HCT116 (cell line): ENCODE measurements at regions not wholly inside any gene's neighbourhood (a gene's known extent, or its start where the extent isn't known, plus 50 kb on each side); places are given as distances from the start of the nearest gene placed in this dataset.

Source experiments
- ATAC-seq: fragments of 200-7000 bp; cut with Tn5 transposase; 2 replicates; pipeline ENCODE4 v1.9.1; 2020; ENCODE audit warnings: mild to moderate bottlenecking, moderate library complexity
- BruUV-seq: library from RNA; stranded (reverse); fragments of 400-500 nt; replicated peaks from 2 replicates; lab custom pipeline; 2021; lab: Mats Ljungman, UMichigan
- CTCF ChIA-PET: fragments of 300-600 bp; sonication (Branson Sonifier 250); formaldehyde crosslinking; loops from one replicate; lab custom pipeline; 2021; ENCODE audit warnings: antibody characterized with exemption; lab: Charles Lee
- POLR2A ChIA-PET: fragments of 300-600, 350-600 bp; sonication (Branson Sonifier 250); formaldehyde crosslinking; loops from one replicate; lab custom pipeline; 2021; ENCODE audit warnings: antibody characterized with exemption; lab: Charles Lee
- RAD21 ChIA-PET, 2 experiments: fragments of 300-600 bp; sonication (Branson Sonifier 250); formaldehyde crosslinking; loops; one replicate each; lab custom pipeline; 2023; ENCODE audit warnings: low total read pairs in 2 of 2; ENCODE audit not compliant: uncharacterized antibody in 2 of 2, unreplicated experiment in 2 of 2, low non-redundant PET in 1 of 2; lab: Charles Lee
- DNase-seq: peaks from one replicate; pipeline ENCODE4 v3.0.0-alpha.2; 2010; ENCODE audit warnings: low read depth, low spot score
- H2AFZ ChIP-seq: fragments of 200-600 bp; shearing (Covaris generic), sonication (generic); 2 replicates; pipeline ENCODE4 v1.6.1; 2017; ENCODE audit warnings: low read depth, mixed run types, mixed read lengths, antibody characterized with exemption, low read length; ENCODE audit not compliant: poor library complexity, severe bottlenecking
- H3K27ac ChIP-seq: 2 replicates; pipeline ENCODE4 v1.5.1; 2012; ENCODE audit warnings: low read depth, low read length
- H3K27me3 ChIP-seq: fragments of 200-600 bp; sonication (generic); 2 replicates; pipeline ENCODE4 v1.6.1; 2016; ENCODE audit warnings: mixed run types, low read length, mixed read lengths; ENCODE audit not compliant: insufficient read depth
- H3K36me3 ChIP-seq, 2 experiments: fragments of 200-500 bp in 1 of 2; fragments of 200-600 bp in 1 of 2; sonication (Bioruptor generic) in 1 of 2; sonication (generic) in 1 of 2; 2 replicates each; pipeline versions ENCODE4 v1.5.1 to v1.6.1; 2014 to 2016; ENCODE audit warnings: low read length in 2 of 2, inconsistent platforms in 1 of 2, mixed read lengths in 1 of 2, mixed run types in 1 of 2; ENCODE audit not compliant: insufficient read depth in 2 of 2, control insufficient read depth in 1 of 2
- H3K4me1 ChIP-seq, 2 experiments: fragments of 200-600 bp in 1 of 2; sonication (generic) in 1 of 2; 2 replicates each; pipeline versions ENCODE4 v1.5.1 to v1.6.1; 2012 to 2017; ENCODE audit warnings: low read length in 2 of 2, inconsistent platforms in 1 of 2, mild to moderate bottlenecking in 1 of 2, mixed read lengths in 1 of 2, mixed run types in 1 of 2, moderate library complexity in 1 of 2; ENCODE audit not compliant: insufficient read depth in 2 of 2, control insufficient read depth in 1 of 2
- H3K4me2 ChIP-seq: fragments of 200-600 bp; sonication (generic); 2 replicates; pipeline ENCODE4 v1.6.1; 2017; ENCODE audit warnings: mixed run types, low read length, mixed read lengths
- H3K4me3 ChIP-seq, 2 experiments: fragments of 200-600 bp in 1 of 2; sonication (generic) in 1 of 2; replicated peaks in 1 of 2; 2 replicates each; pipeline ENCODE4 v1.5.1; 2011 to 2016; ENCODE audit warnings: low read length in 2 of 2, control low read depth in 1 of 2, low read depth in 1 of 2, mild to moderate bottlenecking in 1 of 2, mixed read lengths in 1 of 2, mixed run types in 1 of 2
- H3K79me2 ChIP-seq: fragments of 200-600 bp; sonication (generic); 2 replicates; pipeline ENCODE4 v1.6.1; 2017; ENCODE audit warnings: mild to moderate bottlenecking, mixed run types, low read length, moderate library complexity, mixed read lengths; ENCODE audit not compliant: insufficient read depth
- H3K9ac ChIP-seq: fragments of 200-600 bp; sonication (generic); 2 replicates; pipeline ENCODE4 v1.6.1; 2016; ENCODE audit warnings: low read length, mixed read lengths
- H3K9me2 ChIP-seq: fragments of 200-600 bp; sonication (generic), shearing (Covaris generic); 2 replicates; pipeline ENCODE4 v1.6.1; 2017; ENCODE audit warnings: mixed run types, mild to moderate bottlenecking, moderate library complexity; ENCODE audit not compliant: insufficient read depth
- H3K9me3 ChIP-seq, 2 experiments: fragments of 200-500 bp in 1 of 2; fragments of 200-600 bp in 1 of 2; sonication (Bioruptor generic) in 1 of 2; sonication (generic) in 1 of 2; 2 replicates each; pipeline ENCODE4 v1.6.1; 2014 to 2017; ENCODE audit warnings: low read length in 2 of 2, mixed read lengths in 2 of 2, inconsistent platforms in 1 of 2, low read depth in 1 of 2, mild to moderate bottlenecking in 1 of 2, mixed run types in 1 of 2, moderate library complexity in 1 of 2; ENCODE audit not compliant: control insufficient read depth in 1 of 2, insufficient read depth in 1 of 2
- H4K20me1 ChIP-seq: fragments of 200-600 bp; sonication (generic), shearing (Covaris generic); 2 replicates; pipeline ENCODE4 v1.6.1; 2017; ENCODE audit warnings: mixed run types, mild to moderate bottlenecking, moderate library complexity; ENCODE audit not compliant: insufficient read depth
- ATF3 ChIP-seq: IDR thresholded peaks from 2 replicates; pipeline ENCODE4 v1.6.1; 2012
- CBX3 ChIP-seq: IDR thresholded peaks from 2 replicates; pipeline ENCODE4 v1.6.1; 2012; ENCODE audit warnings: low read depth
- CEBPB ChIP-seq: IDR thresholded peaks from 2 replicates; pipeline ENCODE4 v1.6.1; 2012; ENCODE audit warnings: low read depth
- EGR1 ChIP-seq: IDR thresholded peaks from 2 replicates; pipeline ENCODE4 v1.6.1; 2012; ENCODE audit warnings: low read depth
- ELF1 ChIP-seq: IDR thresholded peaks from 2 replicates; pipeline ENCODE4 v1.6.1; 2012; ENCODE audit warnings: low read depth, borderline replicate concordance
- EZH2phosphoT487 ChIP-seq: fragments of 200-600 bp; IDR thresholded peaks from 2 replicates; pipeline ENCODE4 v1.6.1; 2018; ENCODE audit warnings: antibody characterized with exemption, borderline replicate concordance
- FOSL1 ChIP-seq: IDR thresholded peaks from 2 replicates; pipeline ENCODE4 v1.6.1; 2012; ENCODE audit warnings: low read depth
- POLR2A ChIP-seq: IDR thresholded peaks from 2 replicates; pipeline ENCODE4 v1.7.0; 2011; ENCODE audit warnings: borderline replicate concordance; ENCODE audit not compliant: insufficient read depth, insufficient read length; ENCODE audit errors: extremely low read depth
- SP1 ChIP-seq: IDR thresholded peaks from 2 replicates; pipeline ENCODE4 v1.6.1; 2012; ENCODE audit warnings: low read depth
- SRF ChIP-seq: IDR thresholded peaks from 2 replicates; pipeline ENCODE4 v1.6.1; 2012; ENCODE audit warnings: low read depth
- TCF7L2 ChIP-seq: IDR thresholded peaks from 2 replicates; pipeline ENCODE4 v1.7.0; 2011; ENCODE audit warnings: borderline replicate concordance, inconsistent platforms; ENCODE audit not compliant: insufficient read depth, insufficient read length; ENCODE audit errors: extremely low read depth
- ZFX ChIP-seq: fragments of 450-650 bp; IDR thresholded peaks from 2 replicates; pipeline ENCODE4 v1.6.1; 2017
- ZNF274 ChIP-seq: fragments of 200-500 bp; sonication (Bioruptor generic); IDR thresholded peaks from 2 replicates; pipeline ENCODE4 v1.6.1; 2014; ENCODE audit warnings: mild to moderate bottlenecking, low read depth, low read length, inconsistent platforms
- intact Hi-C: fragments of 100-400 bp; cut with micrococcal nuclease; formaldehyde crosslinking; loops from 2 replicates; pipeline ENCODE4 v1.10.0; 2022
- TF ChIP-seq, protein P1 (sequence below): IDR thresholded peaks from 2 replicates; pipeline ENCODE4 v1.6.1; 2012; ENCODE audit warnings: low read depth
- TF ChIP-seq, protein P2 (sequence below), 3 experiments: fragments of 200-600 bp in 1 of 3; sonication (generic) in 1 of 3; IDR thresholded peaks in 2 of 3; conservative IDR thresholded peaks in 1 of 3; 2 replicates each; pipeline ENCODE4 v1.5.1; 2012 to 2017; ENCODE audit warnings: low read depth in 2 of 3, low read length in 2 of 3, antibody characterized with exemption in 1 of 3, borderline replicate concordance in 1 of 3, control low read depth in 1 of 3, mild to moderate bottlenecking in 1 of 3, mixed read lengths in 1 of 3, mixed run types in 1 of 3, moderate library complexity in 1 of 3; ENCODE audit not compliant: insufficient read depth in 1 of 3

GRCh38 chr4:144291164-144291563 is 150.6 kb upstream of the GYPA start (continued):
- TF ChIP-seq, protein P1, sequence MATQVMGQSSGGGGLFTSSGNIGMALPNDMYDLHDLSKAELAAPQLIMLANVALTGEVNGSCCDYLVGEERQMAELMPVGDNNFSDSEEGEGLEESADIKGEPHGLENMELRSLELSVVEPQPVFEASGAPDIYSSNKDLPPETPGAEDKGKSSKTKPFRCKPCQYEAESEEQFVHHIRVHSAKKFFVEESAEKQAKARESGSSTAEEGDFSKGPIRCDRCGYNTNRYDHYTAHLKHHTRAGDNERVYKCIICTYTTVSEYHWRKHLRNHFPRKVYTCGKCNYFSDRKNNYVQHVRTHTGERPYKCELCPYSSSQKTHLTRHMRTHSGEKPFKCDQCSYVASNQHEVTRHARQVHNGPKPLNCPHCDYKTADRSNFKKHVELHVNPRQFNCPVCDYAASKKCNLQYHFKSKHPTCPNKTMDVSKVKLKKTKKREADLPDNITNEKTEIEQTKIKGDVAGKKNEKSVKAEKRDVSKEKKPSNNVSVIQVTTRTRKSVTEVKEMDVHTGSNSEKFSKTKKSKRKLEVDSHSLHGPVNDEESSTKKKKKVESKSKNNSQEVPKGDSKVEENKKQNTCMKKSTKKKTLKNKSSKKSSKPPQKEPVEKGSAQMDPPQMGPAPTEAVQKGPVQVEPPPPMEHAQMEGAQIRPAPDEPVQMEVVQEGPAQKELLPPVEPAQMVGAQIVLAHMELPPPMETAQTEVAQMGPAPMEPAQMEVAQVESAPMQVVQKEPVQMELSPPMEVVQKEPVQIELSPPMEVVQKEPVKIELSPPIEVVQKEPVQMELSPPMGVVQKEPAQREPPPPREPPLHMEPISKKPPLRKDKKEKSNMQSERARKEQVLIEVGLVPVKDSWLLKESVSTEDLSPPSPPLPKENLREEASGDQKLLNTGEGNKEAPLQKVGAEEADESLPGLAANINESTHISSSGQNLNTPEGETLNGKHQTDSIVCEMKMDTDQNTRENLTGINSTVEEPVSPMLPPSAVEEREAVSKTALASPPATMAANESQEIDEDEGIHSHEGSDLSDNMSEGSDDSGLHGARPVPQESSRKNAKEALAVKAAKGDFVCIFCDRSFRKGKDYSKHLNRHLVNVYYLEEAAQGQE, result no peak
- TF ChIP-seq ATF3, result no peak

DNA sequence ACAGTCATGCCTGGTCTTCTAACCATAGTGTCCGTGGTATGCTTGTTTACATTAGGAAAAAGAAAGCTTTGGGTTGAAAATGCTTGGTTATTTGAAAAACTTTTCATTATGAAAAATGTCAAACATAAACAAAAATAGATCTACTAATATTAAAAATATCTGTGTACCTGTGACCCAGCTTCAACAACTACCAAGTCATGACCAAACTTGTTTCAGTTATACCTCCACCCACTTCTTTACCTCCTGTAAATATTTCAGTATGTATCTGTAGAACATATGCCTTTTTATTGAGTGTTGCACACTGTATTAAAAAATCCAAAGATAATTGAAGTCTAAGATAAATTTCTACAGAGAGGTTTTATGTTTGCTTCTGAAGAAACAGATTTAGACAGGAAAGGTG is 153.7 kb upstream of the GYPA start:
- no peaks in the 10 kb centered on the region for H3K36me3 ChIP-seq
- no peak overlapping the region for H3K27ac ChIP-seq
- ATAC-seq (no peak), DNase-seq (no peak)
- POLR2A ChIA-PET, result no interaction called here
- no peaks in the 10 kb centered on the region for H3K9me3 ChIP-seq
- H3K4me3 ChIP-seq, result no peak overlapping the region
- no peaks in the 10 kb centered on the region for H4K20me1 ChIP-seq
- CTCF ChIA-PET, result no interaction called here
- intact Hi-C loops, result no loop called here
- H3K4me1 ChIP-seq, result no peaks in the 10 kb centered on the region
- H3K4me2 ChIP-seq, result no peak overlapping the region
- no peak overlapping the region for H3K9ac ChIP-seq
- RAD21 ChIA-PET, result no interaction called here
- H3K79me2 ChIP-seq, result no peaks in the 10 kb centered on the region
- no TSS peak for BruUV-seq
- no peak overlapping the region for H2AFZ ChIP-seq
- H3K27me3 ChIP-seq, result no peaks in the 10 kb centered on the region
- no peaks in the 10 kb centered on the region for H3K9me2 ChIP-seq
- TF ChIP-seq SRF, result no peak
- TF ChIP-seq EZH2phosphoT487, result no peak
- no peak for TF ChIP-seq SP1
- no peak for TF ChIP-seq CEBPB
- no peak for TF ChIP-seq POLR2A
- no peak for TF ChIP-seq EGR1
- TF ChIP-seq, protein P1, result no peak
- no peak for TF ChIP-seq FOSL1
- no peak for TF ChIP-seq ELF1
- TF ChIP-seq TCF7L2, result no peak
- TF ChIP-seq CBX3, result no peak
- TF ChIP-seq, protein P2, sequence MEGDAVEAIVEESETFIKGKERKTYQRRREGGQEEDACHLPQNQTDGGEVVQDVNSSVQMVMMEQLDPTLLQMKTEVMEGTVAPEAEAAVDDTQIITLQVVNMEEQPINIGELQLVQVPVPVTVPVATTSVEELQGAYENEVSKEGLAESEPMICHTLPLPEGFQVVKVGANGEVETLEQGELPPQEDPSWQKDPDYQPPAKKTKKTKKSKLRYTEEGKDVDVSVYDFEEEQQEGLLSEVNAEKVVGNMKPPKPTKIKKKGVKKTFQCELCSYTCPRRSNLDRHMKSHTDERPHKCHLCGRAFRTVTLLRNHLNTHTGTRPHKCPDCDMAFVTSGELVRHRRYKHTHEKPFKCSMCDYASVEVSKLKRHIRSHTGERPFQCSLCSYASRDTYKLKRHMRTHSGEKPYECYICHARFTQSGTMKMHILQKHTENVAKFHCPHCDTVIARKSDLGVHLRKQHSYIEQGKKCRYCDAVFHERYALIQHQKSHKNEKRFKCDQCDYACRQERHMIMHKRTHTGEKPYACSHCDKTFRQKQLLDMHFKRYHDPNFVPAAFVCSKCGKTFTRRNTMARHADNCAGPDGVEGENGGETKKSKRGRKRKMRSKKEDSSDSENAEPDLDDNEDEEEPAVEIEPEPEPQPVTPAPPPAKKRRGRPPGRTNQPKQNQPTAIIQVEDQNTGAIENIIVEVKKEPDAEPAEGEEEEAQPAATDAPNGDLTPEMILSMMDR (IDR thresholded peaks at IDR 0.05 in 2 of 3, conservative IDR thresholded peaks at IDR 0.05 in 1 of 3; ENCODE audit: borderline replicate concordance in 1 of 3, insufficient read depth in 1 of 3, low read depth in 2 of 3, low read length in 2 of 3), result no peak
- no peak for TF ChIP-seq ZNF274
- TF ChIP-seq ZFX, result no peak
